GM23248 (cell line): ENCODE measurements at regions not wholly inside any gene's neighbourhood (a gene's known extent, or its start where the extent isn't known, plus 50 kb on each side); places are given as distances from the start of the nearest gene placed in this dataset.

Experiments
- EZH2 ChIP-seq: fragments of 200-600 bp; sonication (generic); IDR thresholded peaks from 2 replicates; pipeline ENCODE4 v1.6.1; 2018; ENCODE audit warnings: antibody characterized with exemption, mild to moderate bottlenecking; ENCODE audit not compliant: insufficient read depth, poor library complexity, severe bottlenecking
- EZH2phosphoT487 ChIP-seq: fragments of 200-600 bp; sonication (generic); IDR thresholded peaks from 2 replicates; pipeline ENCODE4 v1.6.1; 2018; ENCODE audit warnings: antibody characterized with exemption, moderate library complexity, mild to moderate bottlenecking, low read depth; ENCODE audit not compliant: insufficient read depth

GRCh38 chrX:149312988-149313387, 192.1 kb downstream of the IDS start:
- TF ChIP-seq EZH2phosphoT487 = no peak
- no peak for TF ChIP-seq EZH2
